ENCODE measurements at regions not wholly inside any gene's neighbourhood (a gene's known extent, or its start where the extent isn't known, plus 50 kb on each side); places are given as distances from the start of the nearest gene placed in this dataset.
A peak's percentile ranks its signal among the peaks of the same experiment; 100 is the strongest.

DNA sequence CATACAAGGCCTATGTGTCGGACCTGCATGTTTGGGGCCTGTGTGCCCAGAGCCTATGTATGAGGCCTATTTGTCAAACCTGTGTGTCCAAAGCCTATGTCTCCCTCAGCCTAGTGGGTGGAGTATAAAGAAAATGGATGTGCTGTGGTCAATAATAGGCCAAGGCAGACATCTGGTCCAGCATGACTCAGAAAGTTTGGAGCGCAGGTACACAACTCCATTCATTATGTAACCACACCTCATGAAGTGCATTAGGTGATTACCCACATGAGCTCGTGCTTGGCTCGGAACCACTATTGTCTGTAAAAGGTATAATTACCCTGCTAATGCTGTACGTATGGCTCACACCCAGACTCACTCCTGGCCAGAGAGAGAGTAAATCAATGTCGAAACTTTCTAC lies 302.4 kb upstream of the POU3F2 start:
- no peaks in the 10 kb centered on the region for H3K79me2 ChIP-seq (ENCODE audit: low read length)
- no peak for TF ChIP-seq EZH2phosphoT487 (IDR thresholded peaks at IDR 0.05; ENCODE audit: low read length)
- TF ChIP-seq, protein P1, sequence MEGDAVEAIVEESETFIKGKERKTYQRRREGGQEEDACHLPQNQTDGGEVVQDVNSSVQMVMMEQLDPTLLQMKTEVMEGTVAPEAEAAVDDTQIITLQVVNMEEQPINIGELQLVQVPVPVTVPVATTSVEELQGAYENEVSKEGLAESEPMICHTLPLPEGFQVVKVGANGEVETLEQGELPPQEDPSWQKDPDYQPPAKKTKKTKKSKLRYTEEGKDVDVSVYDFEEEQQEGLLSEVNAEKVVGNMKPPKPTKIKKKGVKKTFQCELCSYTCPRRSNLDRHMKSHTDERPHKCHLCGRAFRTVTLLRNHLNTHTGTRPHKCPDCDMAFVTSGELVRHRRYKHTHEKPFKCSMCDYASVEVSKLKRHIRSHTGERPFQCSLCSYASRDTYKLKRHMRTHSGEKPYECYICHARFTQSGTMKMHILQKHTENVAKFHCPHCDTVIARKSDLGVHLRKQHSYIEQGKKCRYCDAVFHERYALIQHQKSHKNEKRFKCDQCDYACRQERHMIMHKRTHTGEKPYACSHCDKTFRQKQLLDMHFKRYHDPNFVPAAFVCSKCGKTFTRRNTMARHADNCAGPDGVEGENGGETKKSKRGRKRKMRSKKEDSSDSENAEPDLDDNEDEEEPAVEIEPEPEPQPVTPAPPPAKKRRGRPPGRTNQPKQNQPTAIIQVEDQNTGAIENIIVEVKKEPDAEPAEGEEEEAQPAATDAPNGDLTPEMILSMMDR (IDR thresholded peaks at IDR 0.05; ENCODE audit: low read length), result no peak
- no peak for TF ChIP-seq EZH2 (optimal IDR thresholded peaks at IDR 0.05; ENCODE audit: low read depth, low read length)
- DNase-seq, result no peak

GRCh38 chr6:98539741-98540140 lies 294.6 kb upstream of the POU3F2 start:
- H3K27ac ChIP-seq (ENCODE audit: low read length), result peak overlapping the region; percentile 54; the same call in 1 of the 2 replicates
- H2AFZ ChIP-seq (ENCODE audit: low read length), result peak overlapping the region; percentile 55

More for the DNA sequence above, 302.4 kb upstream of the POU3F2 start:
- Histone ChIP-seq H4K20me1 (ENCODE audit: insufficient read depth, low read length) (no peaks in the 10 kb centered on the region), H3K9ac (ENCODE audit: low read length) (no peak overlapping the region), H2AFZ (ENCODE audit: low read length) (no peak overlapping the region), H3K4me2 (ENCODE audit: low read depth, low read length) (no peak overlapping the region), H3K27me3 (replicated peaks; ENCODE audit: insufficient read depth, low read length) (no peaks in the 10 kb centered on the region), H3K4me1 (ENCODE audit: low read length) (peaks cover 8% of the 10 kb centered on the region), H3K9me2 (replicated peaks; ENCODE audit: insufficient read depth, low read length) (no peaks in the 10 kb centered on the region), H3K9me3 (replicated peaks; ENCODE audit: insufficient read depth, low read length) (no peaks in the 10 kb centered on the region), H3F3A (ENCODE audit: insufficient read depth, low read length) (no peaks in the 10 kb centered on the region), H3K36me3 (replicated peaks; ENCODE audit: insufficient read depth, low read length) (no peaks in the 10 kb centered on the region), H3K27ac (ENCODE audit: low read length) (no peak overlapping the region), H3K4me3 (ENCODE audit: low read length) (no peak overlapping the region)

GRCh38 chr6:98546376-98546775 lies 288.0 kb upstream of the POU3F2 start:
- Histone ChIP-seq H3K36me3 (replicated peaks; ENCODE audit: insufficient read depth, low read length) (no peaks in the 10 kb centered on the region), H3K9me3 (replicated peaks; ENCODE audit: insufficient read depth, low read length) (no peaks in the 10 kb centered on the region), H3K27ac (ENCODE audit: low read length) (no peak overlapping the region), H3K79me2 (ENCODE audit: low read length) (no peaks in the 10 kb centered on the region), H4K20me1 (ENCODE audit: insufficient read depth, low read length) (no peaks in the 10 kb centered on the region), H3F3A (ENCODE audit: insufficient read depth, low read length) (no peaks in the 10 kb centered on the region), H3K4me3 (ENCODE audit: low read length) (no peak overlapping the region), H3K9me2 (replicated peaks; ENCODE audit: insufficient read depth, low read length) (no peaks in the 10 kb centered on the region), H3K9ac (ENCODE audit: low read length) (no peak overlapping the region), H2AFZ (ENCODE audit: low read length) (no peak overlapping the region), H3K27me3 (replicated peaks; ENCODE audit: insufficient read depth, low read length) (no peaks in the 10 kb centered on the region), H3K4me2 (ENCODE audit: low read depth, low read length) (no peak overlapping the region), H3K4me1 (ENCODE audit: low read length) (no peaks in the 10 kb centered on the region)
- TF ChIP-seq, protein P1 (IDR thresholded peaks at IDR 0.05; ENCODE audit: low read length), result no peak
- TF ChIP-seq EZH2 (optimal IDR thresholded peaks at IDR 0.05; ENCODE audit: low read depth, low read length), result no peak
- no peak for TF ChIP-seq EZH2phosphoT487 (IDR thresholded peaks at IDR 0.05; ENCODE audit: low read length)
- DNase-seq, result no peak

More at GRCh38 chr6:98539741-98540140, 294.6 kb upstream of the POU3F2 start:
- Histone ChIP-seq H3F3A (ENCODE audit: insufficient read depth, low read length) (0 out of 2 replicates have a peak, but pooled peaks cover 5% of the 10 kb centered on the region), H3K9me2 (replicated peaks; ENCODE audit: insufficient read depth, low read length) (no peaks in the 10 kb centered on the region), H4K20me1 (ENCODE audit: insufficient read depth, low read length) (no peaks in the 10 kb centered on the region), H3K27me3 (replicated peaks; ENCODE audit: insufficient read depth, low read length) (no peaks in the 10 kb centered on the region), H3K4me3 (ENCODE audit: low read length) (no peak overlapping the region), H3K4me2 (ENCODE audit: low read depth, low read length) (peak overlapping the region; percentile 50), H3K9ac (ENCODE audit: low read length) (peak overlapping the region; percentile 9; the same call in 1 of the 2 replicates), H3K4me1 (ENCODE audit: low read length) (peaks cover 7% of the 10 kb centered on the region), H3K36me3 (replicated peaks; ENCODE audit: insufficient read depth, low read length) (no peaks in the 10 kb centered on the region), H3K79me2 (ENCODE audit: low read length) (no peaks in the 10 kb centered on the region), H3K9me3 (replicated peaks; ENCODE audit: insufficient read depth, low read length) (no peaks in the 10 kb centered on the region)
- TF ChIP-seq, protein P1 (IDR thresholded peaks at IDR 0.05; ENCODE audit: low read length), result peak; percentile 56
- no peak for TF ChIP-seq EZH2phosphoT487 (IDR thresholded peaks at IDR 0.05; ENCODE audit: low read length)
- DNase-seq, result peak; percentile 85

Data from MM.1S (cell line).